ENCODE measurements at regions not wholly inside any gene's neighbourhood (a gene's known extent, or its start where the extent isn't known, plus 50 kb on each side); places are given as distances from the start of the nearest gene placed in this dataset.

DNA sequence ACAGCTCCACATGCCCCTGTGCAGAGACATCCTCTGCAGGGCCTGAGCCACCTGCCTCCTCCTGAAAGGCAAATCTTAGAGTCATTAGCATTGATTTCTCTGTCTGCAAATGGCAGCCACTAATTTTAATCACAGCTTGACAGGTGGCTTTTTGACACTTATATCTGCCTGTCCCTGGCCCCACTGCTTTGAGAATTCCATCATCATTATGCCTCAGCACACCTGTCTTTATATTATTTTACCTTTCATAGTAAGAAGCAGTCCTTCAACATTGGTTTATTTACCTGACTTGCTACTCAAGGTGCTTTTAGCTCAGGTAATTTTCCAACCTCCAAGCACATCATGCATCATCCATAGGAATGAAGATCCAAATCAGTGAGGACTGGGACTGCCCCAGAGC is 451.3 kb downstream of the MTRR start:
- TF ChIP-seq, protein P1, sequence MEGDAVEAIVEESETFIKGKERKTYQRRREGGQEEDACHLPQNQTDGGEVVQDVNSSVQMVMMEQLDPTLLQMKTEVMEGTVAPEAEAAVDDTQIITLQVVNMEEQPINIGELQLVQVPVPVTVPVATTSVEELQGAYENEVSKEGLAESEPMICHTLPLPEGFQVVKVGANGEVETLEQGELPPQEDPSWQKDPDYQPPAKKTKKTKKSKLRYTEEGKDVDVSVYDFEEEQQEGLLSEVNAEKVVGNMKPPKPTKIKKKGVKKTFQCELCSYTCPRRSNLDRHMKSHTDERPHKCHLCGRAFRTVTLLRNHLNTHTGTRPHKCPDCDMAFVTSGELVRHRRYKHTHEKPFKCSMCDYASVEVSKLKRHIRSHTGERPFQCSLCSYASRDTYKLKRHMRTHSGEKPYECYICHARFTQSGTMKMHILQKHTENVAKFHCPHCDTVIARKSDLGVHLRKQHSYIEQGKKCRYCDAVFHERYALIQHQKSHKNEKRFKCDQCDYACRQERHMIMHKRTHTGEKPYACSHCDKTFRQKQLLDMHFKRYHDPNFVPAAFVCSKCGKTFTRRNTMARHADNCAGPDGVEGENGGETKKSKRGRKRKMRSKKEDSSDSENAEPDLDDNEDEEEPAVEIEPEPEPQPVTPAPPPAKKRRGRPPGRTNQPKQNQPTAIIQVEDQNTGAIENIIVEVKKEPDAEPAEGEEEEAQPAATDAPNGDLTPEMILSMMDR (IDR thresholded peaks at IDR 0.05; ENCODE audit: insufficient read depth, low read length, poor library complexity, severe bottlenecking): no peak
- Histone ChIP-seq H3K4me3 (replicated peaks; ENCODE audit: low read depth, low read length) (no peak overlapping the region), H3K36me3 (ENCODE audit: control insufficient read depth, insufficient read depth, low read length) (no peaks in the 10 kb centered on the region), H3K27me3 (replicated peaks; ENCODE audit: control insufficient read depth, insufficient read depth, low read length) (no peaks in the 10 kb centered on the region)
- no peak for DNase-seq (ENCODE audit: extremely low read depth, insufficient read length)

DNA sequence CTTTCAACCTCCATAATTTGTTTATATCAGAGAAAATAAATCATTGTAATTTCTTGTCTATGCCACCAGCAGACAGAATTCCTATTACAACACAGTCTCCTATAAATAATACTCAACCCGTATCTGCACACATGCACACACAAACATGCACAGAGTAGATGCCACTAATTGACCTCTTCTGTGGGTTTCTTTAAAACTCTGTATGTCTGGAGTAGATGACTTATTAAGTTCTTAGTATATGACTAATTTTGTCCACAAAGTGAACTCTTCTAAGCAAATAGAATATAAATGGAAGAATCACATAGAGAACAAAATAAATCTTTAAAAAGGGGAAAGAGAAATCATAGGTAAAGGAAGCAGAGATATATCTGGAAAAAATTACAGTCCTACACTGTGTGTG is 452.3 kb downstream of the MTRR start:
- DNase-seq (ENCODE audit: extremely low read depth, insufficient read length): no peak
- H3K27me3 ChIP-seq (replicated peaks; ENCODE audit: control insufficient read depth, insufficient read depth, low read length): no peaks in the 10 kb centered on the region
- no peak overlapping the region for H3K4me3 ChIP-seq (replicated peaks; ENCODE audit: low read depth, low read length)
- no peaks in the 10 kb centered on the region for H3K36me3 ChIP-seq (ENCODE audit: control insufficient read depth, insufficient read depth, low read length)
- TF ChIP-seq, protein P1 (IDR thresholded peaks at IDR 0.05; ENCODE audit: insufficient read depth, low read length, poor library complexity, severe bottlenecking): no peak

DNA sequence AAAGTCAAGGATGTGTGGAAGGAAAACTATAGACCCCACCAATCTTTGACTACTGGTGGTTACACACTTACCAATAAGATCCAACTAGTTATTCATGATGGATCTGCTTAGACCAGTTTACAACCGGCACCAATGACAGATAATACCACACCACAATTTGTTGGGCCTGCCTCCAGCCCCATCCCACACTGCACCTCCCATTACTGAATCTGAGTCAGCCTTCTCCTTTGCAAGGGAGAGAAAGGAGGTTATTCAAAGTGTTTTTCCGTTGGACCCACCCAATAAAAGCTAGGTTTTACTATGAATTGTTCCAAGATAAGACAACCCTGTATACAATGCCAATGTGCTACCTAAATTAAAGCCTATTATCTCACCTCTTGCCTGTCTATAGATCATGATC is 453.5 kb downstream of the MTRR start:
- Histone ChIP-seq H3K4me3 (replicated peaks; ENCODE audit: low read depth, low read length) (no peak overlapping the region), H3K27me3 (replicated peaks; ENCODE audit: control insufficient read depth, insufficient read depth, low read length) (no peaks in the 10 kb centered on the region), H3K36me3 (ENCODE audit: control insufficient read depth, insufficient read depth, low read length) (no peaks in the 10 kb centered on the region)
- DNase-seq (ENCODE audit: extremely low read depth, insufficient read length): no peak
- TF ChIP-seq, protein P1 (IDR thresholded peaks at IDR 0.05; ENCODE audit: insufficient read depth, low read length, poor library complexity, severe bottlenecking): no peak

DNA sequence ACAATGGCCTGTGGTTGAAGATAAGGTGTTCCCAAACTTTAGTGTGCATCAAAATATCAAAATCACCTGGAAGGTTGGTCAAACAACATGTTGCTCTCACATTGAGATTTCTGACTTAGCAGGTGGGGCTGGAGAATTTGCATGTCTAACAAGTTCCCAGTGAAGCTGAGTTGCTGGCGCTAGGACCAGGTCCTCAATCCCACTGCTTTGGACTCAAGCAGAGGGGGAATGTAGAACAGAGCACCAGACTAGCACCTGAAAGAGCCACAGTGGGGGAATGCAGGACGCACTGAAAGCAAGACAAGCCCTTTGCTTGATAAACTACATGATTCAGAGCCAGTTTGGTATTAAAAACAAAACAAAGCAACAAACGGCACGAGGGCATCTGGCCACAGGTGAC is 458.1 kb downstream of the MTRR start:
- Histone ChIP-seq H3K27me3 (replicated peaks; ENCODE audit: control insufficient read depth, insufficient read depth, low read length) (no peaks in the 10 kb centered on the region), H3K4me3 (replicated peaks; ENCODE audit: low read depth, low read length) (no peak overlapping the region), H3K36me3 (ENCODE audit: control insufficient read depth, insufficient read depth, low read length) (no peaks in the 10 kb centered on the region)
- no peak for DNase-seq (ENCODE audit: extremely low read depth, insufficient read length)
- TF ChIP-seq, protein P1 (IDR thresholded peaks at IDR 0.05; ENCODE audit: insufficient read depth, low read length, poor library complexity, severe bottlenecking): no peak

DNA sequence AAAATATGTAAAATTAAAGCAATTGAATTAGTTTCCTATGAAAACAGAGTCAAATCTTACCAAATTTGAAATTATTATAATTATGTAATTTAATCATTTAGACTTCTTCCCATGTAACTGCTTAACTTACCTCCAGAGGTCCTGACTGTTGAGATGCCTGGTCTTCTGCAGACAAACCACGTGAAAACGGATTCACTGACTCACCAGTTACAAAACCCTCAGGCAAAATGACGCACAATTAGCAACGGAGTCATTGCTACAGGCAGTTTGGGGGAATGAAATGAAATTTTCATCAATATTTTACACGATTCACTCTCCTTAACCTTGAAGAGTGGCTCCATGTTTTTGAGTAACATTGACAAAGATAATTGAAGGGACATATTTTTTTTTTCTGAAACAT is 460.8 kb downstream of the MTRR start:
- no peaks in the 10 kb centered on the region for H3K36me3 ChIP-seq (ENCODE audit: control insufficient read depth, insufficient read depth, low read length)
- TF ChIP-seq, protein P1 (IDR thresholded peaks at IDR 0.05; ENCODE audit: insufficient read depth, low read length, poor library complexity, severe bottlenecking): no peak
- no peak overlapping the region for H3K4me3 ChIP-seq (replicated peaks; ENCODE audit: low read depth, low read length)
- no peaks in the 10 kb centered on the region for H3K27me3 ChIP-seq (replicated peaks; ENCODE audit: control insufficient read depth, insufficient read depth, low read length)
- DNase-seq (ENCODE audit: extremely low read depth, insufficient read length): no peak

Measured in GM06990 (cell line).